ENCODE measurements at regions not wholly inside any gene's neighbourhood (a gene's known extent, or its start where the extent isn't known, plus 50 kb on each side); places are given as distances from the start of the nearest gene placed in this dataset.

DNA sequence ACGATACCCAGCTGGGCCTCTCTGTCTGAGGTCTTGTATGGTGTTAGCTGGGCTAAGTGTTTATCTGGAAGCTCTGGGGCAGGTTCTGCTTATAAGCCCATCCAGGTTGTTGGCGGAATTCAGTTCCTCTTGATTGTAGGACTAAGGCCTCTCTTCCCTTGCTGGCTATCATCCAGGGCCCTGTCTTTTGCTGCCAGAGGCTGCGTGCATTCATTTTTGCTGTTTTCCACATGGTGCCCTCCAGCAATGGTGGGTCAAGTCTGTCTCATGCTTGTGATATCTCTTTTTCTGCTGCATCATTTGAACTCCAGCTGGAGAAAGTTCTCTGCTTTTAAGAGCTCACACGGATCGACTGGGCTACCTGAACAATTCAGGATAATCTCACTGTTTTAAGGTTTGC, 105.7 kb upstream of the ZNF618 start:
- TF ChIP-seq, protein P1, sequence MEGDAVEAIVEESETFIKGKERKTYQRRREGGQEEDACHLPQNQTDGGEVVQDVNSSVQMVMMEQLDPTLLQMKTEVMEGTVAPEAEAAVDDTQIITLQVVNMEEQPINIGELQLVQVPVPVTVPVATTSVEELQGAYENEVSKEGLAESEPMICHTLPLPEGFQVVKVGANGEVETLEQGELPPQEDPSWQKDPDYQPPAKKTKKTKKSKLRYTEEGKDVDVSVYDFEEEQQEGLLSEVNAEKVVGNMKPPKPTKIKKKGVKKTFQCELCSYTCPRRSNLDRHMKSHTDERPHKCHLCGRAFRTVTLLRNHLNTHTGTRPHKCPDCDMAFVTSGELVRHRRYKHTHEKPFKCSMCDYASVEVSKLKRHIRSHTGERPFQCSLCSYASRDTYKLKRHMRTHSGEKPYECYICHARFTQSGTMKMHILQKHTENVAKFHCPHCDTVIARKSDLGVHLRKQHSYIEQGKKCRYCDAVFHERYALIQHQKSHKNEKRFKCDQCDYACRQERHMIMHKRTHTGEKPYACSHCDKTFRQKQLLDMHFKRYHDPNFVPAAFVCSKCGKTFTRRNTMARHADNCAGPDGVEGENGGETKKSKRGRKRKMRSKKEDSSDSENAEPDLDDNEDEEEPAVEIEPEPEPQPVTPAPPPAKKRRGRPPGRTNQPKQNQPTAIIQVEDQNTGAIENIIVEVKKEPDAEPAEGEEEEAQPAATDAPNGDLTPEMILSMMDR (IDR thresholded peaks at IDR 0.05): no peak
- no peak for TF ChIP-seq POLR2A (IDR thresholded peaks at IDR 0.05)
